VCaP (cell line): ENCODE measurements at regions not wholly inside any gene's neighbourhood (a gene's known extent, or its start where the extent isn't known, plus 50 kb on each side); places are given as distances from the start of the nearest gene placed in this dataset.

Experiments used
- H3K27ac ChIP-seq: fragments of 450-650 bp; 2 replicates; pipeline ENCODE4 v1.5.1; 2017
- CTCF ChIP-seq: fragments of 450-650 bp; conservative IDR thresholded peaks from 2 replicates; pipeline ENCODE4 v1.5.1; 2017; ENCODE audit warnings: mild to moderate bottlenecking, moderate library complexity

DNA sequence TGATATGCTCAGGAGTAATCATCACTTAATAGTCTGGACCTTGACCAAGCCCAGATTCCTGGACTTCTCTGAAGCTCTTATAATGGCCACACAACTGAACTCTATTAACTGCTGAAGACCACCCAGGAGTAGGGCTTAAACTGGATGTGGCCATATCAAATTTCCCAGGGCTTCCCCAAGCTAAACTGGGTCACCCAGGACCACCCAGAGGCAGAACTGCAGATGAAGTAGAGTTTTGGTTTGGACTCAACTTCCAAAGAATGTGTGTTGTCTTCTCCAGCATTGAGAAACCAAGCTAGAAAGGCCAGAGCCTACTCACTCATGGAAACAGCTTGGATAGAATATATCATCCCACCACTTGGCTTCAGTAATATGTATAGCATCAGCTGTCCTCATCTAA is 358.2 kb upstream of the MEOX2 start:
- no peak overlapping the region for H3K27ac ChIP-seq
- no peak for TF ChIP-seq CTCF

- no peak overlapping the region for H3K27ac ChIP-seq
- no peak for TF ChIP-seq CTCF
Observed at GRCh38 chr7:16040346-16040745, 353.9 kb upstream of the MEOX2 start.

DNA sequence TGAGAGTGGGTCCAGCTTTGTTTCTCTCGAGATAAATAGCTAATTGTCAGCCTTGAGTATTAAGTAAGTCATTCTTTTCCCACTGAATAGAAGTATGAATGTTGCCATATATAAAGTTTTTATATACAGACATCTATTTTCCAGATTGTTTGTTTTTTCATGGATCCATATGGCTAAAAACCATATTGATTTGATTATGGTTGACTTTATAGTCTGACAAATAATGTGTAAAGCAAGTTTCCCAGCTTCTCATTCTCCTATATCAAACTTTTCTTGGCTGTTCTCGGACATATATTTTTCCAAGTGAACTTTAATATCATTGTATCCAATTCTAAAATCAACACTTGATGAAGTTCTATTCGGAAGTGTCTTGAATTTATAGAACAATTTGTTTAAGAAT is 352.4 kb upstream of the MEOX2 start:
- no peak for TF ChIP-seq CTCF
- H3K27ac ChIP-seq = no peak overlapping the region

- no peak overlapping the region for H3K27ac ChIP-seq
- no peak for TF ChIP-seq CTCF
Observed at GRCh38 chr7:16035392-16035791, 348.9 kb upstream of the MEOX2 start.

- H3K27ac ChIP-seq = no peak overlapping the region
- TF ChIP-seq CTCF = no peak
Observed at GRCh38 chr7:16034866-16035265, 348.4 kb upstream of the MEOX2 start.

GRCh38 chr7:16034353-16034752 is 347.9 kb upstream of the MEOX2 start:
- H3K27ac ChIP-seq = no peak overlapping the region
- no peak for TF ChIP-seq CTCF

GRCh38 chr7:16033233-16033632 is 346.8 kb upstream of the MEOX2 start:
- H3K27ac ChIP-seq = no peak overlapping the region

More at GRCh38 chr7:16033233-16033632, 346.8 kb upstream of the MEOX2 start:
- no peak for TF ChIP-seq CTCF
